Hematopoietic multipotent progenitor cell (in vitro differentiated cells): ENCODE measurements at regions not wholly inside any gene's neighbourhood (a gene's known extent, or its start where the extent isn't known, plus 50 kb on each side); places are given as distances from the start of the nearest gene placed in this dataset.
A peak's percentile ranks its signal among the peaks of the same experiment; 100 is the strongest.
"Not testable (repeated sequence)": the region's sequence is repeated elsewhere in the genome, so short reads cannot be mapped to it uniquely, and the experiment has no call there.

Experiments
- DNase-seq, 3 donors: peaks; one replicate each; pipeline ENCODE4 v3.0.0-alpha.2; 2011 to 2015; ENCODE audit warnings: low read depth in 2 of 3, low spot score in 2 of 3

DNA sequence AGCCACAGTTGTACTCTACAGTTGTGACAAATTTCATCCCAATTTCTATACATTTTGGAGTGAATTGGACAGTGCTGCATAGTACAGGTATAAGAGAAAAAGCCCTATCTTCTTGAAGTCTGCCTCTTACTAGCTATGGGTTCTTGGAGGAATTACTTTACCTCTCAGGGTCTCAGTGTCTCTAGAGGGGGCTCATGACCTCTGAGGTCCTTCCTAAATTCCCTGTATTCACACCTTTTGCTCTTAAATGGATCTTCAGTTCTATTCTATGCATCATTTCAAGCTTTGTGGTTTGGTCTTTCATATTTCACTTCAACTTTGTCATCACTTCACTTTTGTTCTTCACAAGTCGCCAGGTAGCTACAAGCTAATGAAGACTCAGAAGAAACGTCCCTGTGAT is 71.2 kb upstream of the ERCC4 start:
- no peak for DNase-seq

DNA sequence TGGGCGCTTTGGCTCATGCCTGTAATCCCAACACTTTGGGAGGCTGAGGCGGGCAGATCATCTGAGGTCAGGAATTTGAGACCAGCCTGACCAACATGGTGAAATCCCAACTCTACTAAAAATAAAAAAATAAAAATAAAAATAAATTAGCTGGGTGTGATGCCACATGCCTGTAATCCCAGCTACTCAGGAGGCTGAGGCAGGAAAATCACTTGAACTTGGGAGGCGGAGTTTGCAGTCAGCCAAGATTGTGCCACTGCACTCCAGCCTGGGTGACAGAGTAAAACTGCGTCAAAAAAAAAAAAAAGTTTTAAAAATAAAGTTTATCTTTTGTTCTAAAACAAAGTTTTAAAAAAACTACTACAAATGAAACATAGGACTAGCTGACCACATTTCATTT is 69.8 kb upstream of the ERCC4 start:
- DNase-seq = not testable (repeated sequence)

DNA sequence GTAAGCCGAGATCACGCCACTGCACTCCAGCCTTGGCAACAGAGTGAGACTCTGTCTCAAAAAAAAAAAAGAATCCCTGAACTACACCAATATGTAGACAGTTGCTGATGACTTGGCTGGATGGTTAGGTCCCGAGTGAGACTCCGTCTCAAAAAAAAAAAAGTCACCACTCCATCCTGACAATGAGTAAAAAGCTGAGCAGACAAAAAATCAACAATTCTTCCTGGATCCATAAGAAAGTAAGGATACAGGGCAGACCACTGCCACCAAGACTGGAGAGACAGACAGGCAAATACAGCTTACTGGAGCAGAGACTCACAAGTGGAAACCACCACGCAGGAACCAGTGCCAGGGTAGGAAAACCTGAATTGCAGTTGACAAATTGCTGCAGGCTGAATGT is 67.1 kb upstream of the ERCC4 start:
- no peak for DNase-seq

DNA sequence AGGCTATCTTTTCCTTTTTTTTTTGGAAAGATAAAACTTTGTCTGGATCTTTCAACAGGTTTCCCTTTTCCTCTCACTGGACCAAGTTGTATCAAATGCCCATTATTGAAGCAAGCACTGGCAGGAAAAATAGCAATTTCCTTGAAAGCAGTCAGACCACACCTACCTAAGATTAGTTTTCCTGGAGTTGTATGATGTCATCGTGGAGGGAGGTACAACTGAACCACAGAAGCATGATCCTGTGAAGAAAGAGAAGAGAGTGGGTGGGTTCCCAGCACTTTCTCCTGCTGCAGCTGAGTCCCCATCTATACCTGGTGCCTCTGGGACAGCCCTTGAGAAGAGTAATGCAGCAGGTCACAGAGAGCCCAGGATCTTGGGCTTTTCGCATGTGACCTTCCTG is 63.6 kb upstream of the ERCC4 start:
- DNase-seq = no peak

DNA sequence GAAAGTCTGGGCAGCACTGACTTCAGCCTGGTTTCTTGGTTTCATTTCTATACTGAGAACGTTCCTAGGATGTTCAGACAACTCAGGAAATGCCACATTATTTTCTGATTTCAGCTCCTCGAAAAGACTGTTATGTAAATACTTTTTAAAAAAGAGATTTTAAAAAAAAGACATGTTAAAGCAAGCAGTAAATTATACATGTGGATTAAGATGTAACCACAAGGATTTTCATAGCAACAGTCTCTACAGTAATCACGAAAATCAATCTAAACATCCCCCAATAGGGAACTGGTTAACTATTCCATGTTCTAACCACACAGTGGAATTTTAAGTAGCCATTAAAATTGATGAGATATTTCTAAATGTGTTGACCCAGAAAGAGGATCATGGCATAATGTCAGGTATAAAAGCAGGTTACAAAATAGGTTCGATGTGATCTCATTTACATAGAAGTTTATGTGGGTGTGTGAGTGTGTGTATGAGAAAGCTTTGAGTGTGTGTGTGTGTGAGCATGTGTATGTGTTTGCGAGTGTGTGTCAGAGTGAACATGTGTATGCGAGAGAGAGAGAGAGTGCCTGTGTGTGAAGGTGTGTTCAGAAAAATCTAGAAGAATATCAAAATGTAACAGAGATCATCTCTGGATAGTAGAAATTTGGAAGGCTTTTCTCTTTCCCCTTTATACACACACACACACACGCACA is 63.0 kb upstream of the ERCC4 start:
- DNase-seq = no peak

DNA sequence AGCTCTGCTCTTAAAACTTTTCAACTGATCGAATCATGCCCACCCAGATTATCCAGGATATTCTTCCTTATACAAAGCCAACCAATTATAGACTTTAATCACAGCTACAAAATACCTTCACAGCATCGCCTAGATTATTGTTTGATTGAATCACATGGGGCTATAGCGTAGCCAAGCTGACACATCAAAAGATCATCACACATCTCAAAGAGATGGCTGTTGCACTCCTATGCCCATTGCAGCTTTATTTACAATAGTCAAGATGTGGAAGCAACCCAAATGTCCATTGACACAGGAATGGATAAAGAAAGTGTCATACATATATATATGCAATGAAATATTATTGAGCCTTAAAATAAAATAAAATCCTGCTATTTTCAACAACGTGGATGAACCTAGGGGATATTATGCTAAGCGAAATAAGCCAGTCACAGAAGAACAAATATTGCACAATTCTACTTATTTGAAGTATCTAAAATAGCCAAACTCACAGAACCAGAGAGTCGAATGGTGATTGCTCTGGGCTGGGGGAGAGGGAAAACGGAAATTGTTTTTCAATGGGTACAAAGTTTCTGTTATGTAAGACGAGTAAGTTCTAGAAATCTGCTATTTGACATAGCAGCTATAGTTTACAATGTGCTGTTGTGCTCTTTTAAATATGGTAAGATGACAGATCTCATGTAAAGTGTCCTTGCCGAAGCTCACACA is 60.9 kb upstream of the ERCC4 start:
- no peak for DNase-seq

DNA sequence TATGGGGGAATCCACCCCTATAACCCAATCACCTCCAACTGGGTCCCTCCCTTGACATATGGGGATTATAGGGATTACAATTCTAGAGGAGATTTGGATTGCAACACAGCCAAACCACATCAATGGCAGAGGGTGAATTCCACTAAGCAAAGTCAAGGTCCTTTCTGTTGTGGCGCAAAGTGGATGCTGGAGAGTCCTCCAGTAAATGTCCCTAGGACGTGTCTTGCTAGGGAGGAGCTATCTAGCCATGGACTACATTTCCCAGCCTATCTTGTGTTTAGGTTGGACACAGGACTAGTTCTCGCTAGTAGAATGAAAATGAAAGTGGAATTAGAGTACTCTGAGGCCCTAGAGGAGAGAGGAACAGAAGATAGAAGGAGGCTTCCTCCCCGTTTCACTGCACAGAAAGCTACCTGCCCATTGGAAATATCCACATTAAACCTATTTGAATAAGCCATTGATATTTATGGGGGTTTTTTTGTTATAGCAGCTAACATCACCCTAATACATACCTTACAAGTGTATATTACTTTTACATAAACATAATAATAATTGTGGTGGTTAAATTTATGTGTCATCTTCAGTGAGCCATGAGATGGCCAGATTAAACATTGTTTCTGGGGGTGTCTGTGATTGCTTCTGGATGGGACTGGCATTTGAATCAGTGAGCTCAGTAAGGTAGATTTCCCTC is 56.7 kb upstream of the ERCC4 start:
- DNase-seq = no peak

DNA sequence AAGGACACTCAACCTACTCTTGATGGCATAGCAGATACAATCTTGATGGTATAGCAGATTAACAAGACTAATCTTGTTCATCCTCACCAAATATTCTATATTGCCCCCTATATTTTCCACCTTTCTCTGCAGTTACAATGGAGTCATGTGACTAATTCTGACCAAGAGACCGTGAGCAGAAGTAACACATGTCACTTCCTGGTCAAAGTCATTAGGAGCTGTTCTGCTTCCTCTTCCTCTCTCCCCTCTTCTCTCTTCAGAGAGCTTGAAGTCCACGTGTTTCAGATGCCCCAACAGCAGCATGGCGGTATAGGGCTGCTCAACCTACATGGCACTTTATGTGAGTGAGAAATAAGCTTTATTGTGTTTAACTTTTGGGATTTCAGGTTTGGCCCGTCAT is 55.3 kb upstream of the ERCC4 start:
- no peak for DNase-seq

DNA sequence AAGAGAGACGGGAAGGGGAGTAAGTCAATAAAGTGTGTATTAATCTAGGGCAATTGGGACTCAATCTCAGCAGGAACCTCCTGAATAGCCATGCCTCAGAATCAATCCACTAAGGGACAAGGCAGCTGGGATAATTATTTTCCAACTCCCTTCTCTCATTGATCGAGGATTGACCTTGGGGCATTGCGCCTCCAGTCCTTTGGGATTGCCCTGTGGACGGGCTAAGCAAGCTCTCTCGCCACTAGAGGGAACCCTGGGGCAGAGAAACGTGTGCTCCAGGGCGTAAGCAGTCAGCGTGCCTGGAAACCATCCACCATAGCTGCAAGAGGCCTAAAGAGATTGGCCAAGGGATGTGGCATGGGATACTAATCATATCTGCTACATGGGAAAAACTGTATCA is 53.9 kb upstream of the ERCC4 start:
- DNase-seq = peak in 2 of 3 donors; percentile 33 to 61
